ENCODE measurements at regions not wholly inside any gene's neighbourhood (a gene's known extent, or its start where the extent isn't known, plus 50 kb on each side); places are given as distances from the start of the nearest gene placed in this dataset.

GRCh38 chr4:149891426-149891825 is 75.8 kb upstream of the IQCM start:
- no peak for TF ChIP-seq ARNTL (CRISPR knock-in tag; IDR thresholded peaks at IDR 0.05; ENCODE audit: borderline replicate concordance, low read depth)
- no peak for TF ChIP-seq CREB5 (CRISPR knock-in tag; IDR thresholded peaks at IDR 0.05; ENCODE audit: low read depth)
- TF ChIP-seq ZFP30 (CRISPR knock-in tag; IDR thresholded peaks at IDR 0.05), result no peak
- TF ChIP-seq, protein P1, sequence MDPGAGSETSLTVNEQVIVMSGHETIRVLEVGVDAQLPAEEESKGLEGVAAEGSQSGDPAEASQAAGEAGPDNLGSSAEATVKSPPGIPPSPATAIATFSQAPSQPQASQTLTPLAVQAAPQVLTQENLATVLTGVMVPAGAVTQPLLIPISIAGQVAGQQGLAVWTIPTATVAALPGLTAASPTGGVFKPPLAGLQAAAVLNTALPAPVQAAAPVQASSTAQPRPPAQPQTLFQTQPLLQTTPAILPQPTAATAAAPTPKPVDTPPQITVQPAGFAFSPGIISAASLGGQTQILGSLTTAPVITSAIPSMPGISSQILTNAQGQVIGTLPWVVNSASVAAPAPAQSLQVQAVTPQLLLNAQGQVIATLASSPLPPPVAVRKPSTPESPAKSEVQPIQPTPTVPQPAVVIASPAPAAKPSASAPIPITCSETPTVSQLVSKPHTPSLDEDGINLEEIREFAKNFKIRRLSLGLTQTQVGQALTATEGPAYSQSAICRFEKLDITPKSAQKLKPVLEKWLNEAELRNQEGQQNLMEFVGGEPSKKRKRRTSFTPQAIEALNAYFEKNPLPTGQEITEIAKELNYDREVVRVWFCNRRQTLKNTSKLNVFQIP (CRISPR knock-in tag; IDR thresholded peaks at IDR 0.05; ENCODE audit: borderline replicate concordance, low read depth), result no peak
- TF ChIP-seq ISL1 (CRISPR knock-in tag; IDR thresholded peaks at IDR 0.05), result no peak
- TF ChIP-seq ZNF70 (CRISPR knock-in tag; IDR thresholded peaks at IDR 0.05), result no peak
- no peak for TF ChIP-seq CSRNP3 (CRISPR knock-in tag; IDR thresholded peaks at IDR 0.05)
- TF ChIP-seq RARB (CRISPR knock-in tag; IDR thresholded peaks at IDR 0.05), result no peak
- TF ChIP-seq TSHZ2 (CRISPR knock-in tag; IDR thresholded peaks at IDR 0.05), result no peak
- TF ChIP-seq PPARA (CRISPR knock-in tag; IDR thresholded peaks at IDR 0.05; ENCODE audit: borderline replicate concordance), result no peak
- TF ChIP-seq SNAI2 (CRISPR knock-in tag; IDR thresholded peaks at IDR 0.05), result no peak
- no peak for TF ChIP-seq OSR1 (CRISPR knock-in tag; IDR thresholded peaks at IDR 0.05)
- no peak for TF ChIP-seq ZNF565 (CRISPR knock-in tag; conservative IDR thresholded peaks at IDR 0.05; ENCODE audit: low read depth)
- TF ChIP-seq ESRRG (CRISPR knock-in tag; IDR thresholded peaks at IDR 0.05), result no peak
- TF ChIP-seq TOX (CRISPR knock-in tag; IDR thresholded peaks at IDR 0.05; ENCODE audit: borderline replicate concordance), result no peak
- no peak for TF ChIP-seq TCF4 (CRISPR knock-in tag; IDR thresholded peaks at IDR 0.05; ENCODE audit: borderline replicate concordance)
- no peak for TF ChIP-seq GLIS3 (CRISPR knock-in tag; IDR thresholded peaks at IDR 0.05)
- TF ChIP-seq BACH2 (CRISPR knock-in tag; IDR thresholded peaks at IDR 0.05; ENCODE audit: borderline replicate concordance), result no peak
- no peak for TF ChIP-seq ZFP3 (CRISPR knock-in tag; IDR thresholded peaks at IDR 0.05)
- no peak for TF ChIP-seq ZC3H10 (CRISPR knock-in tag; IDR thresholded peaks at IDR 0.05)
- no peak for ATAC-seq

- peak; percentile 67; the same call in 2 of the 3 replicates for ATAC-seq
- no peak for TF ChIP-seq OSR1 (CRISPR knock-in tag; IDR thresholded peaks at IDR 0.05)
- TF ChIP-seq GLIS3 (CRISPR knock-in tag; IDR thresholded peaks at IDR 0.05), result no peak
- TF ChIP-seq CSRNP3 (CRISPR knock-in tag; IDR thresholded peaks at IDR 0.05), result no peak
These were observed 80.8 kb upstream of the IQCM start for GRCh38 chr4:149896432-149896831.

DNA sequence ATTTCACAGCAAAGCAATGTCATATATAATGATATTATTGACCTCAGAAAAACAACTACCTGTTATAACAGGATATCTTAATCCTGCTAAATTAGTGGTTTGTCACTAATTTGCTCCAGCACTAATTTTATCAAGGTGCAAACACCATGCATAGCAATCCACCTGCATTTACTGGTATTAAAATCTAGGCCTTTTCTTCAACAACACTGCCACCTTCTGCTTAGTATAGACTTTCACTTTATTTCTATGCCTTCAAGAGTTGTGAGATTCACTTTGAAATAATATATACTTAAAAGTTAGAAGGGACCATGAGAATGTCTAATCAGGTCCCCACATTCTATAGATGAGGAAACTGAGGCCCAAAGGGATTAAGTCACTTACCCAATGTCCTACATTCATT is 82.1 kb upstream of the IQCM start:
- TF ChIP-seq ZFP30 (CRISPR knock-in tag; IDR thresholded peaks at IDR 0.05), result no peak
- TF ChIP-seq ESRRG (CRISPR knock-in tag; IDR thresholded peaks at IDR 0.05), result no peak
- TF ChIP-seq ZNF70 (CRISPR knock-in tag; IDR thresholded peaks at IDR 0.05), result no peak
- TF ChIP-seq TCF4 (CRISPR knock-in tag; IDR thresholded peaks at IDR 0.05; ENCODE audit: borderline replicate concordance), result no peak
- ATAC-seq, result peak; percentile 78

GRCh38 chr4:149901128-149901527 is 85.5 kb upstream of the IQCM start:
- ATAC-seq, result no peak
- no peak for TF ChIP-seq OSR1 (CRISPR knock-in tag; IDR thresholded peaks at IDR 0.05)
- TF ChIP-seq BACH2 (CRISPR knock-in tag; IDR thresholded peaks at IDR 0.05; ENCODE audit: borderline replicate concordance), result no peak
- no peak for TF ChIP-seq PPARA (CRISPR knock-in tag; IDR thresholded peaks at IDR 0.05; ENCODE audit: borderline replicate concordance)
- no peak for TF ChIP-seq ZNF8 (CRISPR knock-in tag; IDR thresholded peaks at IDR 0.05)
- TF ChIP-seq ZC3H10 (CRISPR knock-in tag; IDR thresholded peaks at IDR 0.05), result no peak
- no peak for TF ChIP-seq ESRRG (CRISPR knock-in tag; IDR thresholded peaks at IDR 0.05)
- no peak for TF ChIP-seq ZFP3 (CRISPR knock-in tag; IDR thresholded peaks at IDR 0.05)
- TF ChIP-seq, protein P1 (CRISPR knock-in tag; IDR thresholded peaks at IDR 0.05; ENCODE audit: borderline replicate concordance, low read depth), result no peak
- TF ChIP-seq TCF4 (CRISPR knock-in tag; IDR thresholded peaks at IDR 0.05; ENCODE audit: borderline replicate concordance), result no peak
- TF ChIP-seq CSRNP3 (CRISPR knock-in tag; IDR thresholded peaks at IDR 0.05), result no peak
- no peak for TF ChIP-seq RARB (CRISPR knock-in tag; IDR thresholded peaks at IDR 0.05)
- TF ChIP-seq ZNF70 (CRISPR knock-in tag; IDR thresholded peaks at IDR 0.05), result no peak
- TF ChIP-seq ISL1 (CRISPR knock-in tag; IDR thresholded peaks at IDR 0.05), result no peak
